Right cardiac atrium (tissue), 5 donors: ENCODE measurements at regions not wholly inside any gene's neighbourhood (a gene's known extent, or its start where the extent isn't known, plus 50 kb on each side); places are given as distances from the start of the nearest gene placed in this dataset.
"Not testable (repeated sequence)": the region's sequence is repeated elsewhere in the genome, so short reads cannot be mapped to it uniquely, and the experiment has no call there.

Experiments
- ATAC-seq, 2 donors: fragments of 200-7000 bp; cut with Tn5 transposase; one replicate each; pipeline versions ENCODE4 v1.8.0 to v1.9.1; 2020; ENCODE audit warnings: moderate library complexity in 2 of 2, mild to moderate bottlenecking in 1 of 2
- DNase-seq, 3 donors: peaks; one replicate each; pipeline ENCODE4 v3.0.0-alpha.2; 2020
- H3K27ac ChIP-seq: one replicate; pipeline ENCODE4 v1.5.1; 2013; ENCODE audit warnings: mild to moderate bottlenecking, low read length, control low read depth, moderate library complexity
- H3K27me3 ChIP-seq: one replicate; pipeline ENCODE4 v1.6.1; 2013; ENCODE audit not compliant: control insufficient read depth, insufficient read depth
- H3K4me1 ChIP-seq: one replicate; pipeline ENCODE4 v1.6.1; 2013; ENCODE audit warnings: low read length; ENCODE audit not compliant: control insufficient read depth, insufficient read depth
- H3K4me3 ChIP-seq: one replicate; pipeline ENCODE4 v1.5.1; 2013; ENCODE audit warnings: low read length, control low read depth
- H3K9me3 ChIP-seq: one replicate; pipeline ENCODE4 v1.6.1; 2013; ENCODE audit warnings: low read length; ENCODE audit not compliant: control insufficient read depth
- WGBS: extraction: QIAGEN DNeasy Blood & Tissue Kit; methylation state at CpG from one replicate; pipeline ENCODE4 v1.1.7; 2013; 5-methylcytosine and 5-hydroxymethylcytosine counted together
- intact Hi-C, 4 donors: fragments of 100-400 bp; cut with DNase I; formaldehyde crosslinking; loops; one replicate each; pipeline versions ENCODE4 v1.11.0 to v1.14.0; 2022 to 2023
- donor health status: healthy with polysubstance abuse.
- donor health status: DM: no; HTN: yes; CAD: no.
- donor health status: DM: no; HTN: no; CAD: no.
- donor health status: DM: no; HTN: yes; CAD: no; lungs with severe emphysema.
- donor health status: DM: yes; HTN: yes; CAD: no.

DNA sequence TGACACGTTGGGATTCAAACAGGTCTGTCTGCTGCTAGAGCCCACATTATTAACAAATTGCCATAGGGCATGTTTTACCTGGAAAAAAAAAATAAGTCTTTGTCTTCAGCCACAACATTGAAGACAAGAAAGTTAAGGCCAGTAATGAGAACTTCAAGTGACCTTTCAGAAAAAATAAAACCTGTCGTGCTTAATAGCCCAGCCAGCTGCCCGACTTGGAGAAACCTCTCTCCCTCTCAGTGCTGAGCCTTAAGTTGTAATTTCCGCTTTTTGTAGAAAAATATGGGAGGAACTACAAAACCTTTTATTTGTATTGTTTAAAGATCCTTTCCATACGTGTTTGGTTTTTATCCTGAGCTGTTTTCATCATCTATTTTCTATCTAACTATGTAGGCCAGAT lies 454.3 kb upstream of the SLITRK6 start:
- H3K27ac ChIP-seq, H3K4me1 ChIP-seq, H3K9me3 ChIP-seq, intact Hi-C loops, DNase-seq, H3K4me3 ChIP-seq, ATAC-seq, H3K27me3 ChIP-seq: not testable (repeated sequence)
- no CpG with 5 or more reads among the region's 5 CpGs for WGBS

DNA sequence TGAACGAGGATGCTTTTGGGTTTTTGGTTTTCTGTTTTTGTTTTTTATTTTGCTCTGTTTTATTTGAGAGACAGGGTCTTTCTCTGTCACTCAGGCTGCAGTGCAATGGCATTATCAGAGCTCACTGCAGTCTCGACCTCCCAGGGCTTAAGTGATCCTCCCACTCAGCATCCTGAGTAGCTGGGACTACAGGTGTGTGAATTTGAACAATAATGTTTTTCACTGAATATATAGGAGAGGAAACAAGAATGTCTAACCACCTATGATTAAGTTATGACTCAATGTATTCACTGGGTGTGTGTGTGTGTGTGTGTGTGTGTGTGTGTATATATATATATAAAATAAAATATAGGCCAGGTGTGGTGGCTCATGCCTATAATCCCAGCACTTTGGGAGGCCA lies 456.6 kb upstream of the SLITRK6 start:
- H3K4me1 ChIP-seq, H3K4me3 ChIP-seq, H3K27me3 ChIP-seq, H3K27ac ChIP-seq, ATAC-seq, H3K9me3 ChIP-seq, DNase-seq, intact Hi-C loops: not testable (repeated sequence)
- no CpG with 5 or more reads among the region's 2 CpGs for WGBS

DNA sequence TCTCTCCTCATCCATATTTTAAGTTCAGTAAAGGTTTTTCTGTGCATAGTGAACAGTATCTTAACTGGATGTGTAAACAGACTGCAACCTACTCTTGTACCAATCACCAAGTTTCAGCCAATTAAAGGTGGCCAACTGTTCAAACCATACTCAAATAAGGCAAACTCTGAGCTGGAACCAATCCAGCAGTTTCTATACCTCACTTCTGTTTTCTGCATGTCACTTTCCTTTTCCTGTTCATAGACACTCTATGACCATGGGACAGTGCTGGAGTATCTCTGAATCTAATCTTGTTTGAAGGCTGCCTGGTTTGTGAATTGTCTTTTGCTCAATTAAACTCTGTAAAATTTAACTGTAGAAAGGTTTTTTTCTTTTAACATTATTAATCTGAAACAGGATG lies 470.3 kb upstream of the SLITRK6 start:
- intact Hi-C loops = no loop called here
- Histone ChIP-seq H3K9me3 (no peaks in the 10 kb centered on the region), H3K27me3 (no peaks in the 10 kb centered on the region), H3K4me3 (no peak overlapping the region), H3K4me1 (no peaks in the 10 kb centered on the region), H3K27ac (no peak overlapping the region)
- ATAC-seq (no peak), DNase-seq (no peak)

DNA sequence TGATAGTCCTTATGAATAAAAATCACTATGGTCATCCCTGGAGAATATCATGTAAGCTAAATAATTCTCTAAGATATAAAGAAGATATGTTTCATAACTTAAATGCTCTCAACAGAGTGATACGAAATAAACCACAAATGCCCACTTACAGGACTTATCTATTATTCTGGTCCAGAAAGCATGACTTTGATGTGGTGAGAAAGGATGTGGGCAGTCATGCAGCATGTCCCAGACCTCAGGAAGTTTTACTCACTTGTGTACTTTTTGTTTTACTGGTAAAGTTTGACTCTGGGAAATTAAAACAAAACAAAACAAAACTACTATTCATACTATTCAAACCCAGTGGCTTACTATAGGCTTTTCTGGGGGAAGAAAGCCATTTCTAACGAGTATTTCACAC lies 483.2 kb upstream of the SLITRK6 start:
- Histone ChIP-seq H3K27me3 (no peaks in the 10 kb centered on the region), H3K9me3 (no peaks in the 10 kb centered on the region), H3K4me1 (no peaks in the 10 kb centered on the region), H3K4me3 (no peak overlapping the region), H3K27ac (no peak overlapping the region)
- DNase-seq (no peak), ATAC-seq (no peak)
- WGBS = 10% methylated on average over 2 of the region's 2 CpGs
- intact Hi-C loops = no loop called here

DNA sequence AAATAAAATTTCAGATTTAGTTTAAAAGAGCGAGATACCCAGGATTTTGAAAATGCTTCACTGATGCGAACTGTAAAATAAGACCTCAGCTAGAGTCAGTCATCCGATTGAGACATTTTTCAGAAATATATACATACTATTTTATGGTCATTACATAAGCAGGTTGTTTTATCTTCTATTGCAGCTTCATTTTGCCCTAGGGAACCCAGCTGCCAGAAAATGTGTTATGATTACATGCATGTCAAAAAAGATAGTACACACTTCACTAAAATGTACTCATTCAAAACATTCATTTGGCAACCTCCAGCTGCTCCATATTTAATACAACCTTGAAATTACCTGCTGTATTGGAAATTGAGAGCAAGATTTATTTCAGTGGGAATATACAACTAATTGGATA lies 483.8 kb upstream of the SLITRK6 start:
- no peak for ATAC-seq
- intact Hi-C loops = no loop called here
- no peaks in the 10 kb centered on the region for H3K27me3 ChIP-seq
- H3K27ac ChIP-seq = no peak overlapping the region
- DNase-seq = no peak
- H3K4me3 ChIP-seq = no peak overlapping the region
- no peaks in the 10 kb centered on the region for H3K9me3 ChIP-seq
- WGBS = 91% methylated on average over 3 of the region's 3 CpGs
- no peaks in the 10 kb centered on the region for H3K4me1 ChIP-seq

DNA sequence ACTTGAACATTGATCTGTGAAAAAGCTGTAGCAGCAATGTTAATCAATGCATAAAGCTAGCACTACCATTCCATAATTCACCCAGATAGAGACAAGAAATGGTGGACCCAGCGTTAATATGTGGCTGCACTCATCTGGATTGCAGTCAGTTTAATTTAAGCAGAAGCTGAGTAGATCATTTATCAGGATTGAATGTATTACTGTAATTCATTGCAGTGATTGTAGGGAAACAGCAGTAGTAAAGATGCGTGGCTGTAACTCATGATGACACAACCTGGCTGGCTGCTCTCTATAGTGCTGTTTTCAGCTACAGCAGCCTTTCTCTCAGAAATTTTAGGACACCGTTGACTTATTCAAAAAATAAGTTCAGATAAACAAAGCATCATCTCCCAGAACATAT lies 499.5 kb upstream of the SLITRK6 start:
- 72% methylated on average over 3 of the region's 3 CpGs for WGBS
- Histone ChIP-seq H3K27ac (no peak overlapping the region), H3K9me3 (no peaks in the 10 kb centered on the region), H3K27me3 (no peaks in the 10 kb centered on the region), H3K4me1 (no peaks in the 10 kb centered on the region), H3K4me3 (no peak overlapping the region)
- ATAC-seq (no peak), DNase-seq (no peak)
- intact Hi-C loops = no loop called here

DNA sequence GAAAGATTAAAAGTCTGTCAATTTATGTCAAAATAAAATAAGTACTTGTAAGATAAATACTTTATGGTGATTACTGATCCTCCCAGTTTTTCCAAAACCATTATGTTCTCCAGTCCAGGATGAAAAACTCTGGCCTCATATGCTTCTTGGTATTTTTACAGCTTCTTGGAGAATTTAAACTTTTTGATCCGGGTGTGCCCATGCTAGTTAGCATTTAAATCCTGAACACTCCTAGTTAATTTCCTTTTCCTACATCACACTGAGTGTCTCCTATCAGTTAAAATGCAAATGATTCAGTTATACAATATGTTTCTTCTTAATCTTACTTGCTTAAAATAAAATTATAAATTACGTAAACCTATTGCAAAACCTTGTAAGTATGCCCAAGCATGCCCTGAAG lies 499.9 kb upstream of the SLITRK6 start:
- Histone ChIP-seq H3K4me1 (no peaks in the 10 kb centered on the region), H3K4me3 (no peak overlapping the region), H3K9me3 (no peaks in the 10 kb centered on the region), H3K27me3 (no peaks in the 10 kb centered on the region), H3K27ac (no peak overlapping the region)
- DNase-seq (no peak), ATAC-seq (no peak)
- 77% methylated on average over 2 of the region's 2 CpGs for WGBS
- intact Hi-C loops = no loop called here

DNA sequence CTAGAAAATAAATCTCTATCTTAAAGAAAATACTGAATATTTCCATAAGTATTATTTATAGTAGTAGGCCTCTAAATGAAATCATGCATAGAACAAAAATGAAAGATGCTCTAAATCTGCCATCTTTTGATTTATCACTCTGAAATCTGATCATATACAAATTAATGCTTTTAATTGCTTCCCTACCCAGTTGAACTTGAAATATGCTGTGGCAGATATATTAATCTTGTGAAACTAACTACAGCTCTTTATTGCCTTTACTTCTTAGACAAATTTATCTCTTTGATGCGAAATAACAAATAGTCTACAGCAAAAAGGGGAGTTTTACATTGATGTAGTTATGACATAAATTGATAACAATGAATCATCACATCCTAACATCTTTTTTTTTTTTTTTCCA lies 510.7 kb upstream of the SLITRK6 start:
- 78% methylated on average over 1 of the region's 1 CpG for WGBS
- no peaks in the 10 kb centered on the region for H3K27me3 ChIP-seq
- intact Hi-C loops = no loop called here
- no peak overlapping the region for H3K4me3 ChIP-seq
- no peak overlapping the region for H3K27ac ChIP-seq
- ATAC-seq = no peak
- no peak for DNase-seq
- H3K9me3 ChIP-seq = no peaks in the 10 kb centered on the region
- H3K4me1 ChIP-seq = no peaks in the 10 kb centered on the region

DNA sequence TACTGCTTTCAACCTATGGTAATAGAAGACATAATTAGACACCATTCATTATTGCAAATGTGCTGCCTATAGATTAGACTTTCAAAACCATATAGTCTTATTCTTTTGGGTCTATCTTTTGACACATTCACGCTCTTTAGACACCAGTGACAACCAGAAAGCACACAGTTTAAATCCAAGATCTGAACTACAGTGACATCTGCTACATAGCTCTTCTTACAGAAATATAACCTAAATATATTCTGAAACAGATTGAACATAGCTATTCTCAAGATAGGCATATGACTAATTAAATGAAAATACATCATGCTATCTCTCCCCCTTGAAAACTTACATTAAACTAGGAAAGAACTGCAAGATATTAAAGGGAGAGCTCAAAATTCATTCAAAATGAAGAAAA lies 514.2 kb upstream of the SLITRK6 start:
- Histone ChIP-seq H3K4me3 (no peak overlapping the region), H3K27me3 (no peaks in the 10 kb centered on the region), H3K27ac (no peak overlapping the region), H3K4me1 (no peaks in the 10 kb centered on the region), H3K9me3 (no peaks in the 10 kb centered on the region)
- intact Hi-C loops = no loop called here
- DNase-seq = no peak
- 82% methylated on average over 1 of the region's 1 CpG for WGBS
- no peak for ATAC-seq

DNA sequence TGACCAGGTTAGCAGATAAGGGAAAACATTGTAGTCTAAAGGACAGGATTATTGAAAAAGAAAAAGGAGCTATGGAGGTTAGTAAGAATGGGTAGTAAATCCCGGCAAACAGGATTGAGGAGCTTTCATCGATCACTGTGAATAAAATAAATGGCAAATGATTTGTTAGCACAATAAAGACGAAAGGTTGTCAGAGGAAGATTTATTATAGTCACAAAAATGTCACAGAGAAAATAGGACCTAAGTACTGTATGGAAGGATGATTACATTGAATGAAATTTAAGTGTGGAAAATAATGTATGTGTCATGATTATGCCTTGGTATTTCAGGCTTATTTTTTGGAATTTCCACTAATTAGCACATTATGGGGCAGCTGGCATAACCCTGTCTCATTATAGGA lies 519.2 kb upstream of the SLITRK6 start:
- 89% methylated on average over 3 of the region's 3 CpGs for WGBS
- ATAC-seq (no peak), DNase-seq (no peak)
- Histone ChIP-seq H3K27ac (no peak overlapping the region), H3K4me1 (no peaks in the 10 kb centered on the region), H3K27me3 (no peaks in the 10 kb centered on the region), H3K4me3 (no peak overlapping the region), H3K9me3 (no peaks in the 10 kb centered on the region)
- intact Hi-C loops = no loop called here

DNA sequence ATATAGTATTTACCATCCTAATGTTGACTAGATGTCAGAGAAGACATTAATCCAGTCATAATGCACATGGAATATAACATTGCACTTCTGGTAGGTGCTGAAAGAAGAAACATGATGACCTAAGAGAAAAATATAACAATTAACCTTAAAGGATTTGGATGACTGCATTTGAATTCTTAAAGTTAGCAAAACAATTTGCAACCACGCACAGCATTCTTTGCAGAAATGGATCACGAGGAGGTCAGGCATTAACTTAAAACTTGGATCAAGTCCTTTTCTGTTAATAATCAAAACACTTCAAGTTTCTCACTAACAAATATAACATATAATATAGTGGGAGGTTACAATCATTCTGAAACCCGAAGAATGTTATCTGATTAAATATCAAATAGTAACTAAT lies 525.0 kb upstream of the SLITRK6 start:
- intact Hi-C loops = no loop called here
- no peaks in the 10 kb centered on the region for H3K27me3 ChIP-seq
- no peak overlapping the region for H3K27ac ChIP-seq
- no peaks in the 10 kb centered on the region for H3K9me3 ChIP-seq
- no peak overlapping the region for H3K4me3 ChIP-seq
- ATAC-seq (no peak), DNase-seq (no peak)
- WGBS = 78% methylated on average over 3 of the region's 3 CpGs
- no peaks in the 10 kb centered on the region for H3K4me1 ChIP-seq

DNA sequence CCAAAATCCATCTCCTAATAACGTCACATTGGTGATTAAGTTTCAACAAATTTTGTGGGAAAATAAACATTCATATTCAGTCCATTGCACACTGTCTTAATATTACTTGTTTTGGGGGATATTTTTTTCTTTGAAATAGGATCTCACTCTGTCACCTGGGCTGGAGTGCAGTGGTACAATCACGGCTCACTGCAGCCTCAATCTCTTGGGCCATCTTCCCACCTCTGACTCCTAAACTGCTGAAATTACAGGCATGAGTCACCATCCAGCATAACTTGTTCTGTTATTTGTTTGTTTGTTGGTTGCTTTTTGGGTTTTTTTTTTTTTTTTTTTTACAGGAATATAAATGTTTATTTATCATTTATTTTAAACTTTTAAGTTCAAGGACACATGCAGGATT lies 556.1 kb upstream of the SLITRK6 start:
- DNase-seq (no peak), ATAC-seq (no peak)
- Histone ChIP-seq H3K27ac (no peak overlapping the region), H3K4me1 (no peaks in the 10 kb centered on the region), H3K9me3 (no peaks in the 10 kb centered on the region), H3K27me3 (no peaks in the 10 kb centered on the region), H3K4me3 (no peak overlapping the region)
- intact Hi-C loops = no loop called here
- WGBS = 59% methylated on average over 2 of the region's 2 CpGs
